GM23248 (cell line): ENCODE measurements at regions not wholly inside any gene's neighbourhood (a gene's known extent, or its start where the extent isn't known, plus 50 kb on each side); places are given as distances from the start of the nearest gene placed in this dataset.

Experiments used
- DNase-seq: peaks from one replicate; pipeline ENCODE4 v3.0.0-alpha.2; 2015
- H2AFZ ChIP-seq: fragments of 200-600 bp; sonication (generic); 2 replicates; pipeline ENCODE4 v1.6.1; 2016; ENCODE audit warnings: antibody characterized with exemption
- H3F3A ChIP-seq: fragments of 200-600 bp; sonication (generic); 2 replicates; pipeline ENCODE4 v1.6.1; 2016; ENCODE audit warnings: mild to moderate bottlenecking, antibody characterized with exemption, mixed run types; ENCODE audit not compliant: insufficient read depth
- H3K27ac ChIP-seq: fragments of 200-600 bp; sonication (generic); 2 replicates; pipeline ENCODE4 v1.5.1; 2016; ENCODE audit warnings: mild to moderate bottlenecking
- H3K27me3 ChIP-seq: fragments of 200-600 bp; sonication (generic); replicated peaks from 2 replicates; pipeline ENCODE4 v1.6.1; 2016; ENCODE audit warnings: mild to moderate bottlenecking; ENCODE audit not compliant: insufficient read depth
- H3K36me3 ChIP-seq: fragments of 200-600 bp; sonication (generic); 2 replicates; pipeline ENCODE4 v1.6.1; 2016; ENCODE audit warnings: low read depth, mild to moderate bottlenecking
- H3K4me1 ChIP-seq: fragments of 200-600 bp; sonication (generic); 2 replicates; pipeline ENCODE4 v1.6.1; 2016; ENCODE audit warnings: mild to moderate bottlenecking; ENCODE audit not compliant: insufficient read depth
- H3K4me2 ChIP-seq: fragments of 200-600 bp; sonication (generic); one replicate; pipeline ENCODE4 v1.6.1; 2016; ENCODE audit warnings: mild to moderate bottlenecking; ENCODE audit not compliant: unreplicated experiment
- H3K4me3 ChIP-seq: fragments of 200-600 bp; sonication (generic); 2 replicates; pipeline ENCODE4 v1.5.1; 2016; ENCODE audit warnings: mild to moderate bottlenecking
- H3K79me2 ChIP-seq: fragments of 200-600 bp; sonication (generic); 2 replicates; pipeline ENCODE4 v1.6.1; 2016; ENCODE audit warnings: mild to moderate bottlenecking; ENCODE audit not compliant: insufficient read depth
- H3K9ac ChIP-seq: fragments of 200-600 bp; sonication (generic); 2 replicates; pipeline ENCODE4 v1.6.1; 2016; ENCODE audit warnings: mild to moderate bottlenecking
- H3K9me2 ChIP-seq: fragments of 200-600 bp; sonication (generic); 2 replicates; pipeline ENCODE4 v1.6.1; 2016; ENCODE audit warnings: mixed run types, mild to moderate bottlenecking, moderate library complexity; ENCODE audit not compliant: insufficient read depth
- H3K9me3 ChIP-seq: fragments of 200-600 bp; sonication (generic); one replicate; pipeline ENCODE4 v1.6.1; 2017; ENCODE audit warnings: low read depth
- H4K20me1 ChIP-seq: fragments of 200-600 bp; sonication (generic); 2 replicates; pipeline ENCODE4 v1.6.0; 2016; ENCODE audit not compliant: insufficient read depth
- EZH2 ChIP-seq: fragments of 200-600 bp; sonication (generic); IDR thresholded peaks from 2 replicates; pipeline ENCODE4 v1.6.1; 2018; ENCODE audit warnings: antibody characterized with exemption, mild to moderate bottlenecking; ENCODE audit not compliant: insufficient read depth, poor library complexity, severe bottlenecking
- EZH2phosphoT487 ChIP-seq: fragments of 200-600 bp; sonication (generic); IDR thresholded peaks from 2 replicates; pipeline ENCODE4 v1.6.1; 2018; ENCODE audit warnings: antibody characterized with exemption, moderate library complexity, mild to moderate bottlenecking, low read depth; ENCODE audit not compliant: insufficient read depth
- WGBS, 2 experiments: methylation state at CpG; one replicate each; pipeline ENCODE4 v1.1.6; 2015 to 2017; ENCODE audit warnings: low lambda C conversion rate in 2 of 2, low coverage in 1 of 2; ENCODE audit errors: missing lambda C conversion rate in 2 of 2; 5-methylcytosine and 5-hydroxymethylcytosine counted together
- in situ Hi-C: fragments of 300-500 bp; cut with MboI; formaldehyde crosslinking; loops from 2 replicates; pipeline ENCODE4 v1.15.0; 2020

GRCh38 chr3:159669766-159670165 is 318.9 kb upstream of the IL12A start:
- no peaks in the 10 kb centered on the region for H3F3A ChIP-seq
- no peak for DNase-seq
- H3K36me3 ChIP-seq, result no peaks in the 10 kb centered on the region
- no peaks in the 10 kb centered on the region for H3K9me2 ChIP-seq
- H3K9ac ChIP-seq, result no peak overlapping the region
- no peak overlapping the region for H3K27ac ChIP-seq
- H3K4me1 ChIP-seq, result 0 out of 2 replicates have a peak, but pooled peaks cover 8% of the 10 kb centered on the region
- in situ Hi-C loops, result no loop called here
- TF ChIP-seq EZH2 (no peak), EZH2phosphoT487 (no peak)
- H3K27me3 ChIP-seq, result no peaks in the 10 kb centered on the region
- H2AFZ ChIP-seq, result no peak overlapping the region
- H4K20me1 ChIP-seq, result no peaks in the 10 kb centered on the region
- no peaks in the 10 kb centered on the region for H3K79me2 ChIP-seq
- no peaks in the 10 kb centered on the region for H3K9me3 ChIP-seq
- no peak overlapping the region for H3K4me2 ChIP-seq
- H3K4me3 ChIP-seq, result no peak overlapping the region
- WGBS, 2 experiments, result 64 to 65% methylated on average over 6 of the region's 6 CpGs

GRCh38 chr3:159672728-159673688 is 315.6 kb upstream of the IL12A start:
- in situ Hi-C loops, result no loop called here
- no peak for TF ChIP-seq EZH2
- TF ChIP-seq EZH2phosphoT487, result no peak

GRCh38 chr3:159674583-159674982 is 314.1 kb upstream of the IL12A start:
- Histone ChIP-seq H3K9ac (no peak overlapping the region), H3K36me3 (no peaks in the 10 kb centered on the region), H3K79me2 (no peaks in the 10 kb centered on the region), H3K9me3 (no peaks in the 10 kb centered on the region), H2AFZ (no peak overlapping the region), H3K9me2 (no peaks in the 10 kb centered on the region), H3K4me2 (no peak overlapping the region), H3F3A (no peaks in the 10 kb centered on the region), H3K4me3 (no peak overlapping the region), H4K20me1 (no peaks in the 10 kb centered on the region), H3K27me3 (no peaks in the 10 kb centered on the region), H3K27ac (no peak overlapping the region), H3K4me1 (no peaks in the 10 kb centered on the region)
- in situ Hi-C loops, result no loop called here
- no peak for TF ChIP-seq EZH2phosphoT487
- no peak for TF ChIP-seq EZH2
- WGBS, 2 experiments, result 56 to 67% methylated on average over 2 of the region's 2 CpGs
- DNase-seq, result no peak

More at GRCh38 chr3:159672728-159673688, 315.6 kb upstream of the IL12A start:
- Histone ChIP-seq H3K4me3 (no peak overlapping the region), H3F3A (no peaks in the 10 kb centered on the region), H3K9ac (no peak overlapping the region), H3K27ac (no peak overlapping the region), H2AFZ (no peak overlapping the region), H3K9me2 (no peaks in the 10 kb centered on the region), H4K20me1 (no peaks in the 10 kb centered on the region), H3K4me1 (0 out of 2 replicates have a peak, but pooled peaks cover 8% of the 10 kb centered on the region), H3K4me2 (no peak overlapping the region), H3K27me3 (no peaks in the 10 kb centered on the region), H3K9me3 (no peaks in the 10 kb centered on the region), H3K36me3 (no peaks in the 10 kb centered on the region), H3K79me2 (no peaks in the 10 kb centered on the region)
- peak; percentile 20 for DNase-seq
- 91 to 95% methylated on average over 5 of the region's 5 CpGs for WGBS, 2 experiments

GRCh38 chr3:159675285-159675684 is 313.4 kb upstream of the IL12A start:
- no peaks in the 10 kb centered on the region for H4K20me1 ChIP-seq
- no peaks in the 10 kb centered on the region for H3K9me2 ChIP-seq
- no peak overlapping the region for H3K27ac ChIP-seq
- no peak overlapping the region for H3K9ac ChIP-seq
- no peaks in the 10 kb centered on the region for H3K9me3 ChIP-seq
- no peaks in the 10 kb centered on the region for H3K27me3 ChIP-seq
- H2AFZ ChIP-seq, result no peak overlapping the region
- H3K4me3 ChIP-seq, result no peak overlapping the region
- no peaks in the 10 kb centered on the region for H3K36me3 ChIP-seq
- no peak for TF ChIP-seq EZH2phosphoT487
- TF ChIP-seq EZH2, result no peak
- WGBS, 2 experiments, result 64 to 67% methylated on average over 4 of the region's 4 CpGs
- no peaks in the 10 kb centered on the region for H3F3A ChIP-seq
- H3K4me2 ChIP-seq, result no peak overlapping the region
- in situ Hi-C loops, result no loop called here
- H3K79me2 ChIP-seq, result no peaks in the 10 kb centered on the region
- H3K4me1 ChIP-seq, result no peaks in the 10 kb centered on the region
- no peak for DNase-seq
